Calu3 (cell line): ENCODE measurements at regions not wholly inside any gene's neighbourhood (a gene's known extent, or its start where the extent isn't known, plus 50 kb on each side); places are given as distances from the start of the nearest gene placed in this dataset.
"Not testable (repeated sequence)": the region's sequence is repeated elsewhere in the genome, so short reads cannot be mapped to it uniquely, and the experiment has no call there.

ENCODE experiments used
- BruUV-seq: library from RNA; stranded (reverse); fragments of 400-500 nt; replicated peaks from 2 replicates; lab custom pipeline; 2021; lab: Mats Ljungman, UMichigan
- CTCF ChIA-PET: fragments of 300-600 bp; sonication (Branson Sonifier 250); formaldehyde crosslinking; loops from one replicate; lab custom pipeline; 2022; ENCODE audit warnings: antibody characterized with exemption; lab: Charles Lee
- DNase-seq: peaks from one replicate; pipeline ENCODE4 v3.0.0; 2022
- H3K27ac Mint-ChIP-seq: one replicate; pipeline ENCODE4 v1.8.0; 2022; ENCODE audit warnings: mixed read lengths; ENCODE audit not compliant: unreplicated experiment
- H3K27me3 Mint-ChIP-seq: one replicate; pipeline ENCODE4 v1.8.0; 2022; ENCODE audit warnings: mixed read lengths; ENCODE audit not compliant: unreplicated experiment
- H3K36me3 Mint-ChIP-seq: one replicate; pipeline ENCODE4 v1.8.0; 2022; ENCODE audit warnings: mild to moderate bottlenecking, moderate library complexity, mixed read lengths; ENCODE audit not compliant: insufficient read depth, unreplicated experiment
- H3K4me1 Mint-ChIP-seq: one replicate; pipeline ENCODE4 v1.8.0; 2022; ENCODE audit warnings: mild to moderate bottlenecking, low read depth, mixed read lengths; ENCODE audit not compliant: unreplicated experiment
- H3K4me3 Mint-ChIP-seq: one replicate; pipeline ENCODE4 v1.8.0; 2022; ENCODE audit warnings: mild to moderate bottlenecking, low read depth, moderate library complexity, mixed read lengths; ENCODE audit not compliant: unreplicated experiment
- H3K9me3 Mint-ChIP-seq: one replicate; pipeline ENCODE4 v1.8.0; 2022; ENCODE audit warnings: low read depth, mixed read lengths; ENCODE audit not compliant: unreplicated experiment
- CTCF ChIP-seq: fragments of 200-600 bp; IDR thresholded peaks from one replicate; pipeline ENCODE4 v1.8.0; 2022; ENCODE audit warnings: antibody characterized with exemption; ENCODE audit not compliant: unreplicated experiment
- intact Hi-C: fragments of 100-400 bp; cut with micrococcal nuclease; formaldehyde crosslinking; loops from one replicate; pipeline ENCODE4 v1.10.0; 2022; ENCODE audit not compliant: unreplicated experiment

- DNase-seq: no peak
- Mint-ChIP-seq H3K27ac (no peak overlapping the region), H3K4me1 (no peaks in the 10 kb centered on the region), H3K27me3 (peaks cover 91% of the 10 kb centered on the region), H3K36me3 (no peaks in the 10 kb centered on the region), H3K4me3 (no peak overlapping the region), H3K9me3 (no peaks in the 10 kb centered on the region)
- no TSS peak for BruUV-seq
- CTCF ChIA-PET: no interaction called here
- intact Hi-C loops: no loop called here
- TF ChIP-seq CTCF: no peak
These were observed 368.8 kb downstream of the SFMBT2 start for GRCh38 chr10:7042000-7042399.

GRCh38 chr10:7040681-7041080, 370.2 kb downstream of the SFMBT2 start:
- TF ChIP-seq CTCF: no peak
- Mint-ChIP-seq H3K36me3 (no peaks in the 10 kb centered on the region), H3K27me3 (peaks cover 89% of the 10 kb centered on the region), H3K27ac (no peak overlapping the region), H3K9me3 (no peaks in the 10 kb centered on the region), H3K4me1 (no peaks in the 10 kb centered on the region), H3K4me3 (no peak overlapping the region)
- DNase-seq: no peak
- CTCF ChIA-PET: no interaction called here
- intact Hi-C loops: no loop called here
- no TSS peak for BruUV-seq

- no peaks in the 10 kb centered on the region for H3K4me1 Mint-ChIP-seq
- no peak for DNase-seq
- H3K27me3 Mint-ChIP-seq: peaks cover 89% of the 10 kb centered on the region
- H3K27ac Mint-ChIP-seq: no peak overlapping the region
- CTCF ChIA-PET: no interaction called here
- intact Hi-C loops: no loop called here
- H3K9me3 Mint-ChIP-seq: no peaks in the 10 kb centered on the region
- no peaks in the 10 kb centered on the region for H3K36me3 Mint-ChIP-seq
- H3K4me3 Mint-ChIP-seq: no peak overlapping the region
- no TSS peak for BruUV-seq
- TF ChIP-seq CTCF: no peak
These were observed 371.0 kb downstream of the SFMBT2 start for GRCh38 chr10:7039859-7040258.

GRCh38 chr10:7038416-7038815, 372.4 kb downstream of the SFMBT2 start:
- Mint-ChIP-seq H3K4me1 (no peaks in the 10 kb centered on the region), H3K27me3 (peaks cover 89% of the 10 kb centered on the region), H3K4me3 (no peak overlapping the region), H3K9me3 (no peaks in the 10 kb centered on the region), H3K36me3 (no peaks in the 10 kb centered on the region), H3K27ac (no peak overlapping the region)
- BruUV-seq: no TSS peak
- DNase-seq: no peak
- CTCF ChIA-PET: interaction anchor here (0.6 kb wide), 2 partner anchors 372 to 1210 kb away, joined by 3 to 4 read pairs; partner anchors contain the start of gene SFMBT2
- intact Hi-C loops: no loop called here
- TF ChIP-seq CTCF: no peak

- H3K4me1 Mint-ChIP-seq, H3K36me3 Mint-ChIP-seq, H3K9me3 Mint-ChIP-seq, CTCF ChIA-PET, H3K27ac Mint-ChIP-seq, H3K4me3 Mint-ChIP-seq, DNase-seq, intact Hi-C loops, BruUV-seq: not testable (repeated sequence)
- peaks cover 89% of the 10 kb centered on the region for H3K27me3 Mint-ChIP-seq
These were observed 373.4 kb downstream of the SFMBT2 start for GRCh38 chr10:7037434-7037833.
